NCI-H1694 (cell line): ENCODE measurements at regions not wholly inside any gene's neighbourhood (a gene's known extent, or its start where the extent isn't known, plus 50 kb on each side); places are given as distances from the start of the nearest gene placed in this dataset.

Experiments used
- DNase-seq: peaks from one replicate; lab custom pipeline; 2025; lab: John Stamatoyannopoulos, UW

- DNase-seq, result no peak
Measured at GRCh38 chr22:23409976-23410375, 170.1 kb downstream of the IGLL1 start.

DNA sequence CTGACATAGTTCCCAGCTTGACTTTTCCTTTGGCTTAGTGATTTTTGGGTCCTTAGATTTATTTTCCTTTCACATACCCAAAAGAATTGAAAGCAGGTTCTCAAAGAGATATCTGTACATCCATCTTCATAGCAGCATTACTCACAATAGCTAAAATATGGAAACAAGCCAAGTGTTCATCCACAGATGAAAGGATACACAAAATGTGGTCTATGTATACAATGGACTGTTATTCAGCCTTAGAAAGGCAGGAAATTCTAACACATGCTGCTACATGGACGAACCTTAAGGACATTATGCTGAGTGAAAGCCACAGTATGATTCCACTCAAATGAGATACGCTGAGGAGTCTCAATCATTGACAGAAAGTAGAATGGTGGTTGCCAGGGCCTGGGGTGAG, 171.8 kb downstream of the IGLL1 start:
- no peak for DNase-seq

- DNase-seq, result no peak
Measured at GRCh38 chr22:23405366-23405851, 174.7 kb downstream of the IGLL1 start.

GRCh38 chr22:23404689-23405365, 175.3 kb downstream of the IGLL1 start:
- DNase-seq, result no peak

DNA sequence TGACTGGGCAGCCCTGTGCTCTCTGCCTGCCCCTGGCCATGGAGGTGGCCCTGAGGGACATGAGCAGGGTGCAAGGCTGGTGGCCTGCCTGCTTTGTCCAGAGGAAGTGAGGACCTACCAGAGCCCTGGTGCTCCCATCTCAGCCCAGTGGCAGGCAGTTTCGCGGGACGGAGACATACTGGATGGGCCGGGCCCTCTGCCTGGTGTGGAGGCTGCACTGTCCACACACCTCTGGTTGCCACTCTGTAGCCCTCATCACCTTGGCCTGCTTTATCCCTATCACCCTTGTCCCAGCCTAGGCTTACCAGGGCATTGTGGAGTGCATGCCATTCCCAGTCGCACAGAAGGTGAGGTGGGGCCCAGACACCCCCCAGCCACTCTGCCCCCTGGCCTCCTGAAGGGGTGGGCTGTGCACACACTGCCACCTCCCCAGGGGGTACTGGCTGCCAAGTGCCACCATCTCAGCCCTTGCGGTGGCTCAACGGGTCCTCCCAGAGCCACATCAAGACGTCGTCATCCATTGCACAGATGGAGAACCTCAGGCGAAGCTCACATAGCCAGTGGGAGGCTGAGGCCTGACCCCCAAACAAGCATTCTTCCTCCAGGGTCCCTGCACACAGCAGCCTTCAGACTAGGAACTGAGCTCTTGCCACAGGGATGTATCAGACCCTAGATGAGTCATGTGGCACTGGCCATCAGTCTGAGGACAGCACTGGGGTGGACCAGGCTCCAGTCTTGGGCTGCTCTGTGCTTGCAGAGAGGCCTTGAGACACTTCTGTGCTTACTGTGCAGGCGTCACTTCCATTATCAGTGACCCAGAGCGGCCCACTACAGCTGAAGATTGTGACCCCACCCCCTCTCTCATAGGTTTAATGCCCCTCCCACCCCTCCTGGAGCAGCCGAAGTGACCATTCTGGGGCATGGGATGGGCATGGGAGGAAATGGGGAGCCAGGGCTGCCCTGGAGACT, 176.1 kb downstream of the IGLL1 start:
- no peak for DNase-seq

- no peak for DNase-seq
Measured at GRCh38 chr22:23403152-23403719, 176.9 kb downstream of the IGLL1 start.

GRCh38 chr22:23402275-23403151, 177.6 kb downstream of the IGLL1 start:
- no peak for DNase-seq

- DNase-seq, result no peak
Measured at GRCh38 chr22:23401910-23402274, 178.2 kb downstream of the IGLL1 start.

GRCh38 chr22:23401111-23401909, 178.8 kb downstream of the IGLL1 start:
- DNase-seq, result no peak

DNA sequence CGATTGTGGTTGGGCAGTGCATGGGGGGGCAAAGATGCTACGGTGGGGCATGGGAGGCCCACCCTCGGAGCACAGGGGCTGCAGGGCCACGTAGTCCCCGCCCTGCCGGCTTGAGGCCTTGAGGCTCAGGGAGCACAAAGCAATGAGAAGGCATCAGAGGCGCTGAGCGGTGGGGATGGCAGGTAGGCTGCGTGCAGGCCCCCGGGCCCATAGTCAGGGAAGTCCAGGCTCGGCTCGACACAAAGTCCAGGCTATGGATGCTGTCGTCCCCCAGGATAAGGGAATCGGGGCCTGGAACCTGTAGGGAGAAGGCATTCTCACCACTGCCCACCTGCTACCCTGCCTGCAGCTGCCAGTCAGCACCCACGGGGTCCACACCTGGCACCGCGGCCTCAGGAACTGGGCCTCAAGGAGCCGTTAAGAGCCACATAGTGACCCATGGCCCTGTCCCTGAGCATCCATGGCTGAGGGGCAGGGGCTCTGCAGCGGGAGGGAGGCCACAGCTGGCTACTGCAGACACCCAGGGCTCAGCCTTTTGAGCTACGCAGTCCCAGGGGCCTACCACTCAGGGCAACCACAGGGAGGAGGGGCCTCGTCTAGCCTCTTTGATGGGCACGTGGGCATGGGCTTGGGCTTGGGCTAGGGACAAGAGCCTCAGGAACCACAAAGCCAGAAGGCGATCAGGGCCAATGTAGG, 179.7 kb downstream of the IGLL1 start:
- DNase-seq, result no peak

GRCh38 chr22:23399367-23400285, 180.5 kb downstream of the IGLL1 start:
- no peak for DNase-seq

DNA sequence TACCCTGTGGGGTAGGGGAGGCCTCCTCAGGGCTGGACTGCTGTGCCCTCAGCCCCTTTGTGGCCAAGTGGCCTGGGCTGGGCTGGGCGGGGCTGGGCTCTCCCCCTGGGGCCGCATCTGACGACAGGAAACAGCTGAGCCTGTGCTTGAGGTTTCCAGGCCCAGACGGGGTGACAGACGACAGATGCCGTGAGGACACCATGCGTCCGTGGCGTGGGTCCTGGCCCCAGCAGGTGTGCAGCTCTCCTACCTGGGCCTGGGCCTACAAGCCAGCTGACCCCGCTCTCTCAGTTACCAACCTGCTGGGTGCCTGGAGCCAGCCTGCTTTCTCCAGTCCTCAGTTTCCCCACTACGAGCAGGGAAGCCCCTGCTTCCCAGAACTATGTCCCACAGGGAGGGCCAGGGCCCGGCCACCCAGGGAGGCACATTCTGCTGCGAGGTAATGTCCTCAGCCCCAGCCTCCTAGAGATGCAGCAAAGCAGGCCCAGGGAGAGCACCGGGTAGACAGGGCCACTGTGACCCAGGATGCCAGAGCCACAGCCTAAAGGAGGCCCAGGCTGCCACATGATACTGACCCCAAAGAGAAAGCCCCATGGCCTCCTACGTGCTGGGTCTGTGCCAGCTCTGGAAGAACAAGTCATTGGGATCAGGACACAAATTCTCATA, 181.3 kb downstream of the IGLL1 start:
- DNase-seq, result no peak

DNA sequence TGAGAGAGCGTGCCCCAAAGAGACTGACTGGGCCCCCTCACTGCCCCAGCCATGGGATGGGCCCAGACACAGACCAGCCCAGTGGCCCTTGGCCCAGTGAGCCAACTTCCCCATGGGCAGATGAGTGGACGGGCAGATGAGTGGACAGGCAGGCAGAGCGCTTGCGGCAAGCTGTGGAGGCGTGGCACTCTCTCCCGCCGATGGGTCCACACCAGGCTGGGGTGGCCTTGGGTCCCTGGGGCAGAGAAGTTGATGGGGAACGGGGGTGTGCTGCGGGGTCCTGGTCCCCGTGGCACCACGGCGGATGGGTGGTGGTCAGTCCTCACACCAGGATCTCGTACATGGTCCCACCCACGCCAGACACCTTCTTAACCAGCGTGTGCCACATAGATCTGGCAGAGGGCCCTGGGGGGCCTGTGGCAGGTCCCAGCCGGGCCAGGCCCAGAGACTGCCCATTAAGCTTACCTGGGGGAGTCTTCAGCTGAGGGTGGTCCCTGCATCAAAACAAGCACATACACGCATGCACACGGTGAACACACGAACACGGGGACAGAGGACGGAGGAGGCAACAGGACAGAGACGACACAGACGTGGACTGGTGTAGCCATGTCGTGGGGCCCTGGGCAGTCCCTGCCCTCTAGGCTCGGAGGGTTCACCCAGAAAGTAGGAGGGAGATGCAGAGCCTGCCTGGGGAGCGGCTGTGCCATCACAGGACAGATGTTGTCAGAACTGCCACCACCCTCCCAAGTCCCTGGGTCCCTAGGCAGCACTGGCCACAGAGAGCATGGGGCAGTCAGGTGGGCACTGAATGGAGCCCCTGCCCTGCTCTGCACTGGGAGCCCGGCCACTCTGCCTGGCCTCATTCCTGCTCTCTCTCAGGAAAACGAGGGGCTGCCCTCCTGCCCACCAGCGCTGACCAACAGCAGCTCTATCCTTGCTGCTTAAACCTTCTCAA, 182.2 kb downstream of the IGLL1 start:
- no peak for DNase-seq

DNA sequence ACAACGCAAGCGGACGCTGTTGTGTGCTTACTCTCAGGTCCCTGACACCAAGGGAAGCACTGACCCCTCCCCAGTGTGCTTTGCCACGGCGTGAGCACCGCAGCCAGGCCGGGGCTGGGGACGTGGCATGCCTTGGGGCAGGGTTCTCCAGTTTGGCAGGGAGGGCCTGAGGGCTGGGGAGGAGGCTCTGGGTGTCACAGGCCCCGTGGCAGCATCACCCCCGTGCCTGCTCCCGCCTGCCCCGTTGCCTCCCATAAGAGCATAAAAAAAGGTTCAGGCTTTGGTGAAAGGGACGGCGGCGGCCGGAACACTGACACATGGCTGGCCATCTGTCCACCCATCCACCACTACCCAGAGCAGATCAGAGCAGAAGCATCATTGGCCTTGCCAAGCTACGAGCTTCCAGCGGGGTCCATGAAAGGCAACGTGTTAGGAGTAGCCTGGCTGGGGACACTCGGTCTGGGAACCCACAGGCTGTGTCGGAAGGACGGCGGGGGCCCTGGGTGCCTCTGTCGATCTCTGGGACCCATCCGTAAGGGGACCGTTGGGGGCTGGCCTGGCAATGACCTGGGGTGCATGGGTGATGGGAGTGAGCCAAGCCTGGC, 183.0 kb downstream of the IGLL1 start:
- DNase-seq, result no peak

DNA sequence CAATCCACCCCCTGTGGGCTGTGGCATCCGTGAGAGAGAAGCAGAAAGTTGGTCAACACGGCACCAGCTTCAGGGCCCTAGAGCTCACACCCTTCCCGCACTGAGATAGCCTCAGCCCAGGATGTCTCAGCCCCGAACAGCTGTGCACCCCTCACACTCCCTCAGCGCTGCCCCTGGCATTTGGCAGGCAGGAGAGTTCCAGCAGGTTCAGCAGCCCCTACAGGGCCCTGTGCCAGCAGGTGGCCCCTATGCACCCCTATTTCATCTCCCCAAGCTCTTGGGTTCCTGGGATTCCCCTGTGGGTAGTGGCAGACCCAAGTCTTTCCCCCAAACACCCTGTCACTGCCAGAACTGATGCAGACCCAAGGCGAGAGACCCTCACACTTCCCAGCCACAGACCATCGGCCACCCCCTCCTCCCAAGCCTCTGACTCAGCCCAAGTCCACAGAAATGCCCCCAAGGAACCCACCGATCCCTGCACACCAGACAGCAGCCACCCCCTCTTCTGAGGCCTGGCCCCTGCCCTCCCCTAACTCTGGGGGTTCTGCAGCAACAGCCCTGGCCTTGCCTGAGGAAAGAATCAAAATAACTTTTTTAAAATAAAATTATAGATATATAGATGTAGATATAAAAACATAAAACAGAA, 183.6 kb downstream of the IGLL1 start:
- DNase-seq, result no peak

DNA sequence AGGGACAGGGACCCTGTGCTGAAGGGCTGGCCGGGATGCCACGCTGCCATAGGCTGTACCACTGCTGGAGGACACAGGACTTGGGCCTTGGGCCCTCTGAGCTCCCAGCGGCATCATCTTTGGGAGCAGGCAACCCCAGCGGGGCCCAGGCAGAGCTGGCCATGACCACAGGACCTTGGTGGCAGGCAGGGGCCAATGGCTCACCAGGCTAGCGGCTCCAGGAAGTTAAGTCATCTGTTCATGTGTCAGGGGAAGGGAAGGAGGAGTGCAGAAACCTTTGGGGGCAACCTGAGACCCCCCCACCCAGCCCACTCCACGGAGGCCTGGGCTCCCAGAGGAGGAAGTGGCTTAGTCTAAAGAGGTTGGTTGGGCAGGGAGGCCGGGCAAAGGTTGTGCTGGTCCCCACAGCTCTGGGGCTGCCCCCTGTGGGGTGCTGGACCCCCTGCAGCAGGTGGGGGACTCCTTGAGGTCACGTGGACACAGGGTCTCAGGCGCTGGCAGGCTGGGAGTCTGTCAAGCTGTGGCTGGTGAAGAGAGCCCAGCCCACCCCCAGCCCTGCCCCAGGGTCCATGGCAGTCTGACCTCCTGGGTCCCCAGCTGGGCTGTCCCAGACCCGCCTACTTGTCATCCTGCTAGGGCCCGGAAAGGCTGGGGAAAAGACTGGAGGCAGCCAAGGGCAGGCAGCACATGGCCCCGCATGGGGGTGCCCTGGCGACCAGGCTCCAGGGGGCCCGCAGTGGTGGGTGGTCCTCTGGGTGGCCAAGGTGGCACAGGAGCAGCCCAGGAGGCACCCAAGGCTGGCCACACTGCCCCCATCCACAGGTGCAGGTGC, 184.3 kb downstream of the IGLL1 start:
- no peak for DNase-seq
